Astrocyte (in vitro differentiated cells and primary cell): ENCODE measurements at regions not wholly inside any gene's neighbourhood (a gene's known extent, or its start where the extent isn't known, plus 50 kb on each side); places are given as distances from the start of the nearest gene placed in this dataset.

Source experiments
- DNase-seq: peaks from one replicate; pipeline ENCODE4 v3.0.0-alpha.2; 2010; ENCODE audit warnings: low read depth
- FAIRE-seq: peaks from 2 replicates; lab custom pipeline; 2011; peaks lifted over from hg19 to GRCh38; lab: Jason Lieb, UNC
- H2AFZ ChIP-seq: 2 replicates; pipeline ENCODE4 v1.6.0; 2012; ENCODE audit warnings: low read depth, low read length, inconsistent platforms
- H3K27ac ChIP-seq: 2 replicates; pipeline ENCODE4 v1.5.1; 2011; ENCODE audit warnings: low read depth, low read length, inconsistent platforms
- H3K27me3 ChIP-seq: 2 replicates; pipeline ENCODE4 v1.6.0; 2011; ENCODE audit warnings: low read length, inconsistent platforms; ENCODE audit not compliant: insufficient read depth
- H3K36me3 ChIP-seq: 2 replicates; pipeline ENCODE4 v1.5.1; 2011; ENCODE audit warnings: low read length, inconsistent platforms; ENCODE audit not compliant: insufficient read depth
- H3K4me1 ChIP-seq: 2 replicates; pipeline ENCODE4 v1.5.1; 2011; ENCODE audit warnings: low read length, inconsistent platforms; ENCODE audit not compliant: insufficient read depth
- H3K4me2 ChIP-seq: 2 replicates; pipeline ENCODE4 v1.6.0; 2012; ENCODE audit warnings: low read length, inconsistent platforms
- H3K4me3 ChIP-seq: 2 replicates; pipeline ENCODE4 v1.5.1; 2011; ENCODE audit warnings: low read depth, mild to moderate bottlenecking, low read length, inconsistent platforms; ENCODE audit not compliant: insufficient read depth
- H3K79me2 ChIP-seq: 2 replicates; pipeline ENCODE4 v1.6.0; 2012; ENCODE audit warnings: mild to moderate bottlenecking, low read length, inconsistent platforms; ENCODE audit not compliant: insufficient read depth
- H3K9ac ChIP-seq: 2 replicates; pipeline ENCODE4 v1.6.0; 2012; ENCODE audit warnings: mild to moderate bottlenecking, low read length, inconsistent platforms
- H3K9me3 ChIP-seq: 2 replicates; pipeline ENCODE4 v1.5.1; 2012; ENCODE audit warnings: low read depth, mild to moderate bottlenecking, low read length, inconsistent platforms; ENCODE audit not compliant: insufficient read depth
- H4K20me1 ChIP-seq: 2 replicates; pipeline ENCODE4 v1.6.0; 2012; ENCODE audit warnings: low read length, inconsistent platforms; ENCODE audit not compliant: insufficient read depth
- H3K27ac Mint-ChIP-seq: one replicate; pipeline ENCODE4 v1.8.0; 2021; ENCODE audit warnings: mild to moderate bottlenecking, mixed read lengths; ENCODE audit not compliant: unreplicated experiment
- H3K27me3 Mint-ChIP-seq: one replicate; pipeline ENCODE4 v1.8.0; 2021; ENCODE audit warnings: low read depth, mixed read lengths; ENCODE audit not compliant: unreplicated experiment
- H3K36me3 Mint-ChIP-seq: one replicate; pipeline ENCODE4 v1.8.0; 2021; ENCODE audit warnings: low read depth, mixed read lengths; ENCODE audit not compliant: unreplicated experiment
- H3K4me1 Mint-ChIP-seq: one replicate; pipeline ENCODE4 v1.8.0; 2021; ENCODE audit warnings: low read depth, mixed read lengths; ENCODE audit not compliant: unreplicated experiment
- H3K4me3 Mint-ChIP-seq: one replicate; pipeline ENCODE4 v1.8.0; 2021; ENCODE audit warnings: mild to moderate bottlenecking, moderate library complexity, mixed read lengths; ENCODE audit not compliant: unreplicated experiment
- H3K9me3 Mint-ChIP-seq: one replicate; pipeline ENCODE4 v1.8.0; 2021; ENCODE audit warnings: mild to moderate bottlenecking, mixed read lengths; ENCODE audit not compliant: unreplicated experiment
- CTCF ChIP-seq: IDR thresholded peaks from 2 replicates; pipeline ENCODE4 v1.5.1; 2011; ENCODE audit warnings: low read depth, mild to moderate bottlenecking, inconsistent platforms, low read length, moderate library complexity; ENCODE audit not compliant: insufficient read depth
- EZH2 ChIP-seq: IDR thresholded peaks from 2 replicates; pipeline ENCODE4 v1.6.1; 2012; ENCODE audit warnings: mild to moderate bottlenecking, low read length, inconsistent platforms; ENCODE audit not compliant: insufficient read depth

- DNase-seq (no peak), FAIRE-seq (no peak)
- Histone ChIP-seq H3K4me2 (no peak overlapping the region), H3K4me3 (no peak overlapping the region), H3K27ac (no peak overlapping the region), H4K20me1 (no peaks in the 10 kb centered on the region), H3K9me3 (no peaks in the 10 kb centered on the region), H3K4me1 (no peaks in the 10 kb centered on the region), H2AFZ (no peak overlapping the region), H3K9ac (no peak overlapping the region), H3K27me3 (peaks cover 3% of the 10 kb centered on the region), H3K36me3 (no peaks in the 10 kb centered on the region), H3K79me2 (no peaks in the 10 kb centered on the region)
- Mint-ChIP-seq H3K36me3 (no peaks in the 10 kb centered on the region), H3K27ac (no peak overlapping the region), H3K9me3 (peaks cover 3% of the 10 kb centered on the region), H3K4me1 (peaks cover 5% of the 10 kb centered on the region), H3K4me3 (no peak overlapping the region), H3K27me3 (no peaks in the 10 kb centered on the region)
- no peak for TF ChIP-seq CTCF
- TF ChIP-seq EZH2 = no peak
Observed at GRCh38 chr12:41940571-41940970, 204.1 kb downstream of the GXYLT1 start.

- no peak for DNase-seq
- no peaks in the 10 kb centered on the region for H3K27me3 Mint-ChIP-seq
- H3K36me3 Mint-ChIP-seq = no peaks in the 10 kb centered on the region
- Histone ChIP-seq H3K27me3 (no peaks in the 10 kb centered on the region), H2AFZ (no peak overlapping the region), H3K4me1 (no peaks in the 10 kb centered on the region), H3K36me3 (no peaks in the 10 kb centered on the region), H3K9ac (no peak overlapping the region), H3K79me2 (no peaks in the 10 kb centered on the region), H3K27ac (no peak overlapping the region), H4K20me1 (no peaks in the 10 kb centered on the region), H3K9me3 (no peaks in the 10 kb centered on the region), H3K4me2 (no peak overlapping the region), H3K4me3 (no peak overlapping the region)
- no peak overlapping the region for H3K4me3 Mint-ChIP-seq
- H3K4me1 Mint-ChIP-seq = peaks cover 10% of the 10 kb centered on the region
- H3K9me3 Mint-ChIP-seq = peaks cover 1% of the 10 kb centered on the region
- H3K27ac Mint-ChIP-seq = no peak overlapping the region
- FAIRE-seq = no peak
- TF ChIP-seq CTCF = no peak
- TF ChIP-seq EZH2 = no peak
Observed at GRCh38 chr12:41936333-41936732, 208.3 kb downstream of the GXYLT1 start.

- Histone ChIP-seq H3K27ac (no peak overlapping the region), H3K27me3 (no peaks in the 10 kb centered on the region), H3K4me3 (no peak overlapping the region), H3K79me2 (no peaks in the 10 kb centered on the region), H2AFZ (no peak overlapping the region), H3K9me3 (no peaks in the 10 kb centered on the region), H3K9ac (no peak overlapping the region), H4K20me1 (no peaks in the 10 kb centered on the region), H3K4me2 (no peak overlapping the region), H3K36me3 (no peaks in the 10 kb centered on the region), H3K4me1 (no peaks in the 10 kb centered on the region)
- FAIRE-seq (no peak), DNase-seq (no peak)
- no peaks in the 10 kb centered on the region for H3K27me3 Mint-ChIP-seq
- peaks cover 1% of the 10 kb centered on the region for H3K9me3 Mint-ChIP-seq
- no peaks in the 10 kb centered on the region for H3K36me3 Mint-ChIP-seq
- H3K27ac Mint-ChIP-seq = no peak overlapping the region
- TF ChIP-seq CTCF (no peak), EZH2 (no peak)
- peaks cover 10% of the 10 kb centered on the region for H3K4me1 Mint-ChIP-seq
- H3K4me3 Mint-ChIP-seq = no peak overlapping the region
Observed at GRCh38 chr12:41935911-41936310, 208.8 kb downstream of the GXYLT1 start.
